GM12878 (cell line): ENCODE measurements at regions not wholly inside any gene's neighbourhood (a gene's known extent, or its start where the extent isn't known, plus 50 kb on each side); places are given as distances from the start of the nearest gene placed in this dataset.

Source experiments
- ATAC-seq: fragments of 200-7000 bp; cut with Tn5 transposase; 3 replicates; pipeline ENCODE4 v1.9.1; 2020; ENCODE audit warnings: mild to moderate bottlenecking, moderate library complexity
- BruUV-seq: library from RNA; stranded (reverse); fragments of 400-500 nt; replicated peaks from 2 replicates; lab custom pipeline; 2021; lab: Mats Ljungman, UMichigan
- CTCF ChIA-PET: fragments of 300-600 bp; sonication (Branson Sonifier 250); formaldehyde crosslinking; extraction: SDS; loops from one replicate; lab custom pipeline; 2021; ENCODE audit warnings: inconsistent platforms; lab: Yijun Ruan, JAX
- POLR2A ChIA-PET: fragments of 350-600 bp; formaldehyde crosslinking; extraction: SDS; loops from one replicate; lab custom pipeline; 2021; ENCODE audit warnings: inconsistent platforms; lab: Charles Lee
- RAD21 ChIA-PET: fragments of 300-600 bp; sonication (Branson Sonifier 250); formaldehyde crosslinking; loops from one replicate; lab custom pipeline; 2023; ENCODE audit warnings: antibody characterized with exemption; ENCODE audit not compliant: unreplicated experiment; lab: Charles Lee
- SMC1A ChIA-PET: fragments of 300-600 bp; sonication (Branson Sonifier 250); formaldehyde crosslinking; loops from one replicate; lab custom pipeline; 2023; ENCODE audit not compliant: unreplicated experiment, uncharacterized antibody; lab: Charles Lee
- DNase-seq: peaks from one replicate; pipeline ENCODE4 v3.0.0-alpha.2; 2011; ENCODE audit warnings: low read depth, low spot score
- FAIRE-seq: peaks from 3 replicates; lab custom pipeline; 2011; peaks lifted over from hg19 to GRCh38; lab: Jason Lieb, UNC
- H2AFZ ChIP-seq: 2 replicates; pipeline ENCODE4 v1.6.0; 2011; ENCODE audit warnings: low read depth, low read length, control low read depth; ENCODE audit not compliant: control insufficient read depth
- H3K27ac ChIP-seq: 2 replicates; pipeline ENCODE4 v1.5.1; 2011; ENCODE audit warnings: control low read depth; ENCODE audit not compliant: control insufficient read depth, insufficient read depth
- H3K27me3 ChIP-seq, 2 experiments: replicated peaks in 1 of 2; 2 replicates each; pipeline versions ENCODE4 v1.6.0 to v1.6.1; 2011; ENCODE audit warnings: low read length in 1 of 2; ENCODE audit not compliant: control insufficient read depth in 2 of 2, insufficient read depth in 2 of 2
- H3K36me3 ChIP-seq, 2 experiments: 2 replicates each; pipeline ENCODE4 v1.5.1; 2011; ENCODE audit warnings: low read length in 1 of 2; ENCODE audit not compliant: control insufficient read depth in 2 of 2, insufficient read depth in 2 of 2
- H3K4me1 ChIP-seq: 2 replicates; pipeline ENCODE4 v1.6.1; 2011; ENCODE audit warnings: mild to moderate bottlenecking, low read length, moderate library complexity, mixed read lengths; ENCODE audit not compliant: control insufficient read depth, insufficient read depth
- H3K4me2 ChIP-seq: 2 replicates; pipeline ENCODE4 v1.6.0; 2011; ENCODE audit warnings: control low read depth; ENCODE audit not compliant: control insufficient read depth, insufficient read depth
- H3K4me3 ChIP-seq: fragments of 200-600 bp; sonication (generic); 2 replicates; pipeline ENCODE4 v1.5.1; 2016
- H3K79me2 ChIP-seq: 2 replicates; pipeline ENCODE4 v1.6.0; 2011; ENCODE audit warnings: low read length; ENCODE audit not compliant: control insufficient read depth, insufficient read depth
- H3K9ac ChIP-seq: 2 replicates; pipeline ENCODE4 v1.8.0; 2011; ENCODE audit warnings: low read length, control low read depth, mixed read lengths; ENCODE audit not compliant: control insufficient read depth, insufficient read depth
- H3K9me3 ChIP-seq: replicated peaks from 3 replicates; pipeline ENCODE4 v1.5.1; 2011; ENCODE audit warnings: mild to moderate bottlenecking, low read length; ENCODE audit not compliant: control insufficient read depth, insufficient read depth
- H4K20me1 ChIP-seq: 2 replicates; pipeline ENCODE4 v1.6.0; 2011; ENCODE audit not compliant: control insufficient read depth, insufficient read depth
- CBFB ChIP-seq: IDR thresholded peaks from 2 replicates; pipeline ENCODE4 v1.6.1; 2016; ENCODE audit warnings: antibody characterized with exemption, low read depth
- CBX3 ChIP-seq: fragments of 200-600 bp; sonication (generic); IDR thresholded peaks from 2 replicates; pipeline ENCODE4 v1.6.1; 2016; ENCODE audit warnings: low read depth, borderline replicate concordance
- CEBPB ChIP-seq, 2 experiments: fragments of 150-350 bp in 1 of 2; IDR thresholded peaks; 2 replicates each; pipeline ENCODE4 v1.6.1; 2012 to 2014; ENCODE audit warnings: low read depth in 2 of 2, low read length in 2 of 2, borderline replicate concordance in 1 of 2, inconsistent platforms in 1 of 2
- CHD2 ChIP-seq: IDR thresholded peaks from 2 replicates; pipeline ENCODE4 v1.6.1; 2011; ENCODE audit warnings: low read depth, low read length, improper control_type of control experiment, borderline replicate concordance
- CREM ChIP-seq: IDR thresholded peaks from 2 replicates; pipeline ENCODE4 v1.6.1; 2014; ENCODE audit warnings: antibody characterized with exemption, low read depth
- ESRRA ChIP-seq: IDR thresholded peaks from 2 replicates; pipeline ENCODE4 v1.6.1; 2012; ENCODE audit warnings: mild to moderate bottlenecking, low read length, improper control_type of control experiment
- EZH2 ChIP-seq: IDR thresholded peaks from 2 replicates; pipeline ENCODE4 v1.6.1; 2012; ENCODE audit warnings: low read depth, mild to moderate bottlenecking, control low read depth, inconsistent platforms, low read length, borderline replicate concordance; ENCODE audit not compliant: control insufficient read depth
- FOXK2 ChIP-seq: fragments of 450-650 bp; IDR thresholded peaks from 2 replicates; pipeline ENCODE4 v1.6.1; 2017; ENCODE audit warnings: mild to moderate bottlenecking, moderate library complexity
- HCFC1 ChIP-seq: fragments of 150-350 bp; IDR thresholded peaks from 2 replicates; pipeline ENCODE4 v1.6.1; 2014; ENCODE audit warnings: low read length
- IKZF1 ChIP-seq: fragments of 450-650 bp; conservative IDR thresholded peaks from 2 replicates; pipeline ENCODE4 v1.6.1; 2017; ENCODE audit warnings: antibody characterized with exemption, mild to moderate bottlenecking
- KLF5 ChIP-seq: fragments of 450-650 bp; IDR thresholded peaks from 2 replicates; pipeline ENCODE4 v1.6.1; 2014; ENCODE audit warnings: mild to moderate bottlenecking; ENCODE audit not compliant: partially characterized antibody
- MXI1 ChIP-seq: fragments of 150-350 bp; IDR thresholded peaks from 2 replicates; pipeline ENCODE4 v1.6.1; 2011; ENCODE audit warnings: low read depth, mild to moderate bottlenecking, inconsistent platforms, low read length, improper control_type of control experiment
- NR2C1 ChIP-seq: fragments of 450-650 bp; IDR thresholded peaks from 2 replicates; pipeline ENCODE4 v1.6.1; 2017; ENCODE audit warnings: antibody characterized with exemption, mild to moderate bottlenecking, moderate library complexity
- POLR2A ChIP-seq: IDR thresholded peaks from 2 replicates; pipeline ENCODE4 v1.6.1; 2011; ENCODE audit warnings: low read depth, mild to moderate bottlenecking, low read length
- POLR2AphosphoS5 ChIP-seq: IDR thresholded peaks from 2 replicates; pipeline ENCODE4 v1.6.1; 2011; ENCODE audit warnings: mild to moderate bottlenecking, low read length, inconsistent platforms
- SUZ12 ChIP-seq: fragments of 200-600 bp; sonication (generic); IDR thresholded peaks from one replicate; pipeline ENCODE4 v1.6.1; 2018; ENCODE audit warnings: antibody characterized with exemption, mild to moderate bottlenecking; ENCODE audit not compliant: unreplicated experiment
- YY1 ChIP-seq: IDR thresholded peaks from 2 replicates; pipeline ENCODE4 v1.6.1; 2011; ENCODE audit warnings: low read depth, mild to moderate bottlenecking, low read length
- WGBS: methylation state at CpG from one replicate; pipeline ENCODE4 v1.1.6; 2016; ENCODE audit warnings: low lambda C conversion rate; ENCODE audit not compliant: insufficient replicate concordance, insufficient coverage; ENCODE audit errors: missing lambda C conversion rate; 5-methylcytosine and 5-hydroxymethylcytosine counted together
- in situ Hi-C: fragments of 300-500 bp; cut with MboI; formaldehyde crosslinking; loops from 9 replicates; pipeline ENCODE4 v1.14.3; 2018; ENCODE audit warnings: mixed read lengths
- intact Hi-C: fragments of 100-400 bp; cut with micrococcal nuclease; formaldehyde crosslinking; loops from one replicate; pipeline ENCODE4 v1.14.2; 2022; ENCODE audit not compliant: unreplicated experiment
- TF ChIP-seq, protein P1 (sequence below): fragments of 450-650 bp; IDR thresholded peaks from 2 replicates; pipeline ENCODE4 v1.6.1; 2017; ENCODE audit warnings: mild to moderate bottlenecking, low read depth, inconsistent platforms; ENCODE audit not compliant: poor library complexity, severe bottlenecking
- TF ChIP-seq, protein P2 (sequence below): IDR thresholded peaks from 2 replicates; pipeline ENCODE4 v1.6.1; 2012; ENCODE audit warnings: low read depth, low read length, improper control_type of control experiment

DNA sequence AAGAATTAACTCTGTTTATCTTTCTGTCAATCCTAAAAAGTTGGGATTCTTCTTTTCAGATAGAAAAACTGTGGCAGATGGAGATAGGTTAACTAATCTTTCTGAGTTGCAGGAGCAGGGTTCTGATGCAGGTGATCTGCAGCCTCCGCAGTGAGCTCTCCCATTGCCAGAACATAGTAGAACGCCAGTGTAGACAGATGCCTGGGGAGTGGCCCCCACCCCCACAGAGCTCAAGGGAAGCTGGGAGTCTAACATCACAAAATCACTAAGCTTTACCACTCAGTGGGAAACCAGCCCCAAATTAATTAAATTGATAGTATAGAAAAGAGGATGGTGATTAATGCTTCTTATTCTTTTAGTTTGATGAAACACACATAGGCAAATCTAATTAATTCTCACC is 295.0 kb upstream of the ATP10A start:
- Histone ChIP-seq H3K27me3 (no peaks in the 10 kb centered on the region), H2AFZ (no peak overlapping the region), H3K4me2 (no peak overlapping the region), H3K4me3 (no peak overlapping the region), H3K9me3 (no peaks in the 10 kb centered on the region; the same call in 2 of the 3 replicates), H4K20me1 (no peaks in the 10 kb centered on the region), H3K27ac (no peak overlapping the region), H3K36me3 (no peaks in the 10 kb centered on the region), H3K9ac (no peak overlapping the region), H3K4me1 (no peaks in the 10 kb centered on the region), H3K79me2 (no peaks in the 10 kb centered on the region)
- ChIA-PET POLR2A (no interaction called here), RAD21 (no interaction called here), SMC1A (no interaction called here), CTCF (no interaction called here)
- TF ChIP-seq IKZF1 (no peak), MXI1 (no peak), CREM (no peak), POLR2A (no peak), YY1 (no peak), CHD2 (no peak), SUZ12 (no peak), ESRRA (no peak), CEBPB (IDR thresholded peaks at IDR 0.05; ENCODE audit: borderline replicate concordance in 1 of 2, low read depth in 2 of 2, low read length in 2 of 2) (no peak), KLF5 (no peak), NR2C1 (no peak), FOXK2 (no peak), POLR2AphosphoS5 (no peak), EZH2 (no peak), HCFC1 (no peak), CBFB (no peak), CBX3 (no peak)
- TF ChIP-seq, protein P1, sequence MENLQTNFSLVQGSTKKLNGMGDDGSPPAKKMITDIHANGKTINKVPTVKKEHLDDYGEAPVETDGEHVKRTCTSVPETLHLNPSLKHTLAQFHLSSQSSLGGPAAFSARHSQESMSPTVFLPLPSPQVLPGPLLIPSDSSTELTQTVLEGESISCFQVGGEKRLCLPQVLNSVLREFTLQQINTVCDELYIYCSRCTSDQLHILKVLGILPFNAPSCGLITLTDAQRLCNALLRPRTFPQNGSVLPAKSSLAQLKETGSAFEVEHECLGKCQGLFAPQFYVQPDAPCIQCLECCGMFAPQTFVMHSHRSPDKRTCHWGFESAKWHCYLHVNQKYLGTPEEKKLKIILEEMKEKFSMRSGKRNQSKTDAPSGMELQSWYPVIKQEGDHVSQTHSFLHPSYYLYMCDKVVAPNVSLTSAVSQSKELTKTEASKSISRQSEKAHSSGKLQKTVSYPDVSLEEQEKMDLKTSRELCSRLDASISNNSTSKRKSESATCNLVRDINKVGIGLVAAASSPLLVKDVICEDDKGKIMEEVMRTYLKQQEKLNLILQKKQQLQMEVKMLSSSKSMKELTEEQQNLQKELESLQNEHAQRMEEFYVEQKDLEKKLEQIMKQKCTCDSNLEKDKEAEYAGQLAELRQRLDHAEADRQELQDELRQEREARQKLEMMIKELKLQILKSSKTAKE = no peak
- TF ChIP-seq, protein P2, sequence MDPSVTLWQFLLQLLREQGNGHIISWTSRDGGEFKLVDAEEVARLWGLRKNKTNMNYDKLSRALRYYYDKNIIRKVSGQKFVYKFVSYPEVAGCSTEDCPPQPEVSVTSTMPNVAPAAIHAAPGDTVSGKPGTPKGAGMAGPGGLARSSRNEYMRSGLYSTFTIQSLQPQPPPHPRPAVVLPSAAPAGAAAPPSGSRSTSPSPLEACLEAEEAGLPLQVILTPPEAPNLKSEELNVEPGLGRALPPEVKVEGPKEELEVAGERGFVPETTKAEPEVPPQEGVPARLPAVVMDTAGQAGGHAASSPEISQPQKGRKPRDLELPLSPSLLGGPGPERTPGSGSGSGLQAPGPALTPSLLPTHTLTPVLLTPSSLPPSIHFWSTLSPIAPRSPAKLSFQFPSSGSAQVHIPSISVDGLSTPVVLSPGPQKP = no peak
- intact Hi-C loops (no loop called here), in situ Hi-C loops (no loop called here)
- FAIRE-seq = no peak
- WGBS = 19% methylated on average over 2 of the region's 2 CpGs
- ATAC-seq = no peak
- DNase-seq = no peak
- no TSS peak for BruUV-seq
